Right lobe of liver (tissue), 4 donors: ENCODE measurements at regions not wholly inside any gene's neighbourhood (a gene's known extent, or its start where the extent isn't known, plus 50 kb on each side); places are given as distances from the start of the nearest gene placed in this dataset.

Source experiments
- CTCF ChIP-seq, 4 donors: fragments of 200-600 bp in 3 of 4; fragments of 450-650 bp in 1 of 4; IDR thresholded peaks; one replicate each; pipeline versions ENCODE4 v1.5.1 to v1.8.0; 2016 to 2022; ENCODE audit warnings: antibody characterized with exemption in 4 of 4, mild to moderate bottlenecking in 2 of 4
- POLR2A ChIP-seq: fragments of 450-650 bp; IDR thresholded peaks from one replicate; pipeline ENCODE4 v1.6.1; 2017; ENCODE audit warnings: antibody characterized with exemption, mild to moderate bottlenecking
- donor health status: DM: no; HTN: no; CAD: no.
- donor health status: DM: no; HTN: no; CAD: no.
- donor health status: DM: no; HTN: yes; CAD: no.

GRCh38 chr7:35565927-35566326 lies 129.0 kb downstream of the HERPUD2 start:
- TF ChIP-seq CTCF (IDR thresholded peaks at IDR 0.05) = no peak
- TF ChIP-seq POLR2A = no peak
